AG09319 (cell line): ENCODE measurements at regions not wholly inside any gene's neighbourhood (a gene's known extent, or its start where the extent isn't known, plus 50 kb on each side); places are given as distances from the start of the nearest gene placed in this dataset.

Experiments used
- DNase-seq: peaks from one replicate; pipeline ENCODE4 v3.0.0-alpha.2; 2010; ENCODE audit warnings: low read depth; ENCODE audit errors: extremely low read depth
- CTCF ChIP-seq: IDR thresholded peaks from 2 replicates; pipeline ENCODE4 v1.5.1; 2011; ENCODE audit warnings: low read depth, mild to moderate bottlenecking, inconsistent platforms, low read length, moderate library complexity

GRCh38 chr3:10758304-10759037 is 57.6 kb upstream of the SLC6A11 start:
- peak; percentile 76 for TF ChIP-seq CTCF
- peak; percentile 42 for DNase-seq

- no peak for DNase-seq
- no peak for TF ChIP-seq CTCF
Measured at GRCh38 chr3:10759495-10759894, 56.5 kb upstream of the SLC6A11 start.

DNA sequence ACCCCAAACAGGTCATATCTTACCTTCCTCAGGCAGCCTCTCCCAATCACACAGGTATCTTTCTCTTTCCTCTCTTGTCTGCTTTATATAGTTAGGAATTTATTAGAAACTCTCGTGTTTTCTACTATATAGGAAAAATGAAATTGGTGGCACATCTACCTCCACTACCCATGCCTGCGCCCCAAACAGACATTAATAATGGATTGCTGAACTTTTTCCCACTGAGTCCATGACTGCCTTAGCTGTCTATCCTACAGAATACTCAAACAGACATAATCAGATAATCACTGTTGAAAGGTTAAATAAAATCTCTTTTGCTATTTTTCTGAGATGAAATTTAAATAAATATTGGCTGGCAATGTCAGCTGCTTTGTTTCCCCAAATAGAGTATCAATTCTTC is 55.8 kb upstream of the SLC6A11 start:
- no peak for TF ChIP-seq CTCF
- DNase-seq: no peak

- no peak for DNase-seq
- no peak for TF ChIP-seq CTCF
Measured at GRCh38 chr3:10761583-10761982, 54.4 kb upstream of the SLC6A11 start.

DNA sequence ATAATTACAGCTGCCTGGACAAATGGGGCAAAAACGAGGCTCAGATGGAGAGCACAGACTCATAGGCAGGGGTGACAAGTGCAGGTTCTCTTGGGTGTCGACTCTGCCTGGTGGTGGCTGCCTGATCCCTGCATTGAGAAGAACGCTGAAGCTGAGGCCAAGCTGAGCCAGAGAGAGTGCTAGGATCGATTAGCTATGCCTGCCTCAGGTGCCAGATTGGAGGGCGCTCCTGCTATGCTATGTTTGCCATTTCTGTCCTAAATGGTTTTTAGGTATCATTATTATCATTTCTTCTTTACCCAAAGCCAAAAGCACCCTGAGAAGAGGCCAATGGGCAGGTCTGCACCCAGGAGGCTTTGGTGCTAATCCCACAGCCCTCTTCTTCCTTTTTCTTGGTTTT is 53.9 kb upstream of the SLC6A11 start:
- TF ChIP-seq CTCF: no peak
- DNase-seq: no peak

DNA sequence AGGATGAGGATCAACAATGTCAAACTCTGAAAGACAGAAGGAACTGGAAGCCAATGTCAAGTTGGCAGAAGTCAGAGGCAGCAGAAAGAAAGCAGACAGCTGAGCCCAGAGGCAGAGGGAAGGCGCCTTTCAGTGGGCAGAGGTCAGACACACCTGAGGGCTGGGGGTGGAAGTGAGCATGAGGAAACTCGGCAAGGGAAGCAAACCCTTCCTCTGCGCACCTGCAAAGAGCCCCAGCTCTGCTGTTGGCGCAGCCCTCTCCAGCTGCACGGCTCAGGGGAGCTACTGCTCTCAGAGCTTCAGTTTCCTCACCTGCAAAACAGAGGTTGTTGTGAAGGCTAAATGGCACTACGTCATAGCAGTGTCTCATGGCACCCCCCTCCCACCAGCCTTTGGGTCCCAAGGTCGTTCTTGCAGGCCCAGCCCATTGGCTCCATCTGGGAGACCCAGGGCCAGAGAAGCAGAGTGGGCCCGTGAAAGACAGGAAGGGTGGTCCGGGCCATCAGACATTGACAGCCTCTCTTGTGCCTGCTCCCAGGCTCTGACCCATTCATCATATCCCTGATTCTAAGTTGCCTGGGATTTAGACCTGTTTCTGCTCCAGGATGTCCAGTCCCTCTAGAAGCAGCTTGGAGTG is 53.3 kb upstream of the SLC6A11 start:
- DNase-seq: no peak
- TF ChIP-seq CTCF: no peak

- DNase-seq: no peak
- TF ChIP-seq CTCF: no peak
Measured at GRCh38 chr3:10763248-10763620, 52.8 kb upstream of the SLC6A11 start.
